ENCODE measurements at regions not wholly inside any gene's neighbourhood (a gene's known extent, or its start where the extent isn't known, plus 50 kb on each side); places are given as distances from the start of the nearest gene placed in this dataset.

DNA sequence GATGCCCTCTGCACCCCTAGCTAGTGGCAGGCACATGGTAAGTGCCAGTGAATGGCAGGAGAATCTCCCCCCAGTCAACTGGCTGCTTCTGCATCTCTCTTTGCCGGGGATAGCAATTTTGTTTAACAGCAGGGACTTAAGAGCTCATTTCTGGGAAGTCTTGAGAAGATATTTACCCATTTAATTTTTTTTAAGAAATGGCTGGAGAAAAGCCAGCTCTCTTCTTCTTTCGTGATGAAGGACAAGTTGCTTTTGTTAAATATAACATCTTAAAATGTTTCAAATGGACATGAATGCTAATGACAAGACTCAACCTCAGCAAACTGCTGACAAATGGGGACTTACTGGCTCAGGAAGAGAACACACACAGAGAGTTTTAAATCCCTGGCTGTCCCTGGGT lies 55.0 kb upstream of the IYD start:
- TF ChIP-seq, protein P1, sequence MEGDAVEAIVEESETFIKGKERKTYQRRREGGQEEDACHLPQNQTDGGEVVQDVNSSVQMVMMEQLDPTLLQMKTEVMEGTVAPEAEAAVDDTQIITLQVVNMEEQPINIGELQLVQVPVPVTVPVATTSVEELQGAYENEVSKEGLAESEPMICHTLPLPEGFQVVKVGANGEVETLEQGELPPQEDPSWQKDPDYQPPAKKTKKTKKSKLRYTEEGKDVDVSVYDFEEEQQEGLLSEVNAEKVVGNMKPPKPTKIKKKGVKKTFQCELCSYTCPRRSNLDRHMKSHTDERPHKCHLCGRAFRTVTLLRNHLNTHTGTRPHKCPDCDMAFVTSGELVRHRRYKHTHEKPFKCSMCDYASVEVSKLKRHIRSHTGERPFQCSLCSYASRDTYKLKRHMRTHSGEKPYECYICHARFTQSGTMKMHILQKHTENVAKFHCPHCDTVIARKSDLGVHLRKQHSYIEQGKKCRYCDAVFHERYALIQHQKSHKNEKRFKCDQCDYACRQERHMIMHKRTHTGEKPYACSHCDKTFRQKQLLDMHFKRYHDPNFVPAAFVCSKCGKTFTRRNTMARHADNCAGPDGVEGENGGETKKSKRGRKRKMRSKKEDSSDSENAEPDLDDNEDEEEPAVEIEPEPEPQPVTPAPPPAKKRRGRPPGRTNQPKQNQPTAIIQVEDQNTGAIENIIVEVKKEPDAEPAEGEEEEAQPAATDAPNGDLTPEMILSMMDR (optimal IDR thresholded peaks at IDR 0.05 in 1 of 3, IDR thresholded peaks at IDR 0.05 in 1 of 3, conservative IDR thresholded peaks at IDR 0.05 in 1 of 3; ENCODE audit: extremely low read depth in 1 of 3, insufficient read depth in 2 of 3, low read length in 3 of 3), result no peak
- no peak for TF ChIP-seq EZH2 (IDR thresholded peaks at IDR 0.05; ENCODE audit: low read length)
